ENCODE measurements at regions not wholly inside any gene's neighbourhood (a gene's known extent, or its start where the extent isn't known, plus 50 kb on each side); places are given as distances from the start of the nearest gene placed in this dataset.
"Not testable (repeated sequence)": the region's sequence is repeated elsewhere in the genome, so short reads cannot be mapped to it uniquely, and the experiment has no call there.

DNA sequence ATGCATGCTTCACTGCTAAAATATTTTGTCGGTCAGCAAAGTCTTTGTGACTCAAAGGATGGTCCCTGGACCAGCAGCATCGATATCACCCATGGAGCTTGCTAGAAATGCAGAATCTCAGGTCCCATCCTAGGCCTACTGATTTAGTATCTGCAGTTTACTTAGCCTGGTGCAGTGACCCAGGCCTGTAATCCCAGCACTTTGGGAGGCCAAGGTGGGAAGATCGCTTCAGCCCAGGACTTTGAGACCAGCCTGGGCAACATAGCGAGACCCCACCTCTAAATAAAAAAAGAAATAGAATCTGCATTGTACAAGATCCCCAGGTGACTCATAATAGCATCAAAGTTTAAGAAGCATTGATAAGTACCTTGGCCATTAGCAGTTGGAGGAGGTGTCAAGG, 248.7 kb downstream of the CD83 start:
- no peak for DNase-seq (ENCODE audit: low spot score)

DNA sequence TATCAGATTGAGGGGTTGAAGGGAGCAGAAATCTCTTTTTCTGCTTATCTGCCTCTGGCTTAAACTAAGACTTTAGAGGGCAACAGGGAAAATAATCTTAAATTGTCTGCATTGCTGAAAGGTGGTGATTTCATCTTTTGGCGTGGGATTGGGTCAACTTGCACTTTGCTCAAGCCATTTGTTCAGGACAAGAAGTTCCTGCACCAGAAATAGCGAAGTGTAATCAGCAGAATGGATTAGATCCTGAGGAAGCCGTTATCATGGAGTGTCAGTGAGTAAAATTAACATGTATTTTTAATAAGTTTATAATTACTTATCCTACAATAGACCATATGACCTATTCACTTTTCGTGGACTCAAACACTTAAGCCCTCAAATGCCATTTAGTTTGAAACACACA, 249.3 kb downstream of the CD83 start:
- no peak for DNase-seq (ENCODE audit: low spot score)

DNA sequence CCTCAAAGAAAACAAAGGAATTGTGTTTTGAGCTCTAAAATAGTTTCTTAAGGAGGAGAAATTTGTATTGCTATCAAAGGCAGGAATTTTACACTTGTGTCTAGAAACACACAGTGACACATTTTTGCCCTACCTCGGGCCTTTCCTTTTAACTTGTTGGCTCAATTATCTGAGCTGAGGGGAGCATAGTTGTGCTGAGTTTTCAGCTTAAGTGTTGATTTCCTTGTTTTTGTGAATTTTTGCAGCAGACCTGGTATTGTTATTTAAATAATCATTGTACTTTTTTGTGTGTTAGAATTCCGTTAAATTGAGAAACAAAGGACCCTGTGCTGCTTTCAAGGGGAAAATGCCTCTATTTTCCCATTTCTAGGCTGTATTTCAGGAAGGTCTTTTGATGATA, 249.7 kb downstream of the CD83 start:
- DNase-seq (ENCODE audit: low spot score): no peak

DNA sequence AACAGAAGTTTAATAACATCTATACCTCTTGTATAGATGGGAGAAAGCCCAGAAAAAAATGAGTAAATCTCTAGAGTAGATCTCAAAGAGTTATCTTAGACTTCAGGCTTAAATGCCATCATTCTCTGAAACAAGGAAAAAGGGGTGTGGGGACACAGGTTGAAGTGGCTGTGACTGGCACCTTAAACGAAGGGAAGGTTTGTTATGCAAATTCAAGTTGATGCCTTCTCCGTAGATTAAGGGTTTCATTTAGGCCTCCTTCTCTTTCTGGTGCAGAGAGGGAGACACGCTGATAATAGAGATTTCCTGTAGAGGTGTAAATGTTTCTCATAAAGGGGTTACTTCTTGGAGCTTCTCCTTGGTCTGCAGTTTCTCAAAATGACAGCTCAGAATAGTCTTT, 252.1 kb downstream of the CD83 start:
- DNase-seq (ENCODE audit: low spot score): no peak

DNA sequence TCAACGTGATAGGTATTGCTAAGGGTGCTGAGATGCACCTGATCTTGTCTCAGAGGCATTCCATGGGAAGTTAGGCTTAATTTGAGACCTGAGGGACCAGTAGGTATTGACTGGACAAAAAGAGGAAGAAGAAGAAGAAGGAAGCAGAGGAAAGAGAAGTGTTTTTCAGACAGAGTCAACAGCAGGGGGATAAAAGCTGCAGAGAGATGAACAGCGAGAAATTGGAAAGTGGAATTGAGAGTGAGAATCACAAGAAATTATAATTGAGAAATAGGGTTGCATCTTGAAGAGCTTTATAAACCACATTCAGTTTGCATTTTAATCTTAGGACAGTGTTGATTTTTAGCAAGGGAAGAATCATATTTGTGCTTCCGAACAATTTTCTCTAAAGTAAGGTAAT, 254.0 kb downstream of the CD83 start:
- no peak for DNase-seq (ENCODE audit: low spot score)

DNA sequence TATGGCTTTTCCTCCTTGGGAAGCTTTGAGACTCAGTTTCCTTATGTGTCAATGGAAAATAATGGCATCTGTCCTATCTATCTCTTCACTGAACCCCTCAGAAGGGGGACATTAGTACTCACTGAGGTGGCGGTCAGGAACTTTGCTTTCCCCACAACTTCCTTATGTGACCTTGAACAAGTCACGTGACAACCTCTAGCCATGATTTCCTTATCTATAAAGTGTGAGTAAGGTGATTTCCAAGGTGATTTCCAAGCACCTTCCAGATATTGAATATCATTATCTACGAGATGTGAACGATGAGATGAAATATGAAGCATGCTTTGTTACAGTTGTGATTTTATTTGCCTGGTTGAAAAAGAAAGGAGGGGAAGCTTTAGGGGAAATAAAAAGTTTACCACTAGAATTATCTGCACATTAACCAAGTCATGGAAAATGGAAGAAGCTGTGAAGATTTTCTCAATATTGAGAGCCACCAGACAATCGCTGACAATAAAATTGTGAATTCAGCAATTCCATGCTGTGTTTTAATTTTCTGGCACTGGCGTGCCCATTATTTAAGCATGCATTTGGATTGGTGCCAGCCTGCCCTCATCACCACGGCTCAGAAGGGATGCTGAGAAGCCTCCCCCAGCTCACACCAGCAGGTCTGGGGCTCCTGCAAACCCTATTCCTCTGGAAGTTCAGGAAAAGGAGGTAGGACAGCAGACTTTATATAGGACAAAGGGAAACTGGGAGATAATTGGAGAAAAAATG, 255.3 kb downstream of the CD83 start:
- no peak for DNase-seq (ENCODE audit: low spot score)

DNA sequence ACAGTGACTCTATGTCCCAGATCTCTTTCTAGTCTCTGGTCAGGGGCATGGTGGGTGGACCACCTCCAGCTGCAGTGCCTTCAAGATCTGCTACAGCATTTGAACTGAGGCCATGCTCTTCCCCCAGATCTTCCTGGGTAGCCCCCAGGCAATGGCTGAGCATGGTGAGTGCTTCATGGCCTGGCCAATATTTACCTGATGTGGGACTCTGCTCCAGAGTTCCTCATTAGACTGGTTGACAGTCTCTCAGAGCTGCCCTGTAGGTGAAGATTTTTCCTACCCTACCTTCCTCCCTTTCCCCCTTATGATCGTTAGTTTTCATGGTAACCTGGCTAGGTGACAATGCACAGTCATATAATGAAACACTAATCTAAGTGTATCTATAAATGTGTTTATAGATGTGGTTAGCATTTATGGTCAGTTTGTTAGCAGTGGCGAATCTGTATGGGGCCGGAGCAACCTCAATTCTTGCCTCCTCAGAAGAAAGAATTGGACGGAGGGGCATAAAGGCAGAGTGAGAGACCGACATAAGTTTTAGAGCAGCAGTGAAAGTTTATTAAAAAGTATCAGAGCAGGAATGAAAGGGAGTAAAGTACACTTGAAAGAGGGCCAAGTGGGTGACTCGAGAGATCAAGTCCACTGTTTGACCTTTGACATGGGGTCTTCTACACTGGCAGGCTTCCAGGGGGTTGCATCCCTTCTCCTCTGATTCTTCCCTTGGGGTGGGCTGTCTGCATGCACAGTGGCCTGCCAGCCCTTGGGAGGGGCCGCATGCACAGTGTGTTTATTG, 256.3 kb downstream of the CD83 start:
- no peak for DNase-seq (ENCODE audit: low spot score)

DNA sequence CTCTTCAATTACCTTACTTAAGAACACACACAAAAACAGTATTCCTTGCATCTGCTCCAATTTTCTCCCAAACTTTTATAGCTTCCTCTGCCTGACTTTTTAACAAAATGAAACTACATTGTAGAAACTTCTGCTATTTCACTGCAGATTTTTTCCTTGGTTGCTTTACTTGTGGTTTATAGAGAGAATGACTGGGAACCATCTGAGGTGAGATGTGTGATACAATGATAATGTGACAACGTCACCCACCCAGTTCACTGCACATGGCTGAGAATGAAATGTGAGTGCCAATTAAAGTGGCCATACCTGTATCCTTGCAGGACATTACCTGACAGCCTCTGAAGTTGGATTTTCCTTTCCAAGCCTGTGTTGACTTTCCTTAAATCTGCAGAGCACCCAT, 258.4 kb downstream of the CD83 start:
- DNase-seq (ENCODE audit: low spot score): no peak

DNA sequence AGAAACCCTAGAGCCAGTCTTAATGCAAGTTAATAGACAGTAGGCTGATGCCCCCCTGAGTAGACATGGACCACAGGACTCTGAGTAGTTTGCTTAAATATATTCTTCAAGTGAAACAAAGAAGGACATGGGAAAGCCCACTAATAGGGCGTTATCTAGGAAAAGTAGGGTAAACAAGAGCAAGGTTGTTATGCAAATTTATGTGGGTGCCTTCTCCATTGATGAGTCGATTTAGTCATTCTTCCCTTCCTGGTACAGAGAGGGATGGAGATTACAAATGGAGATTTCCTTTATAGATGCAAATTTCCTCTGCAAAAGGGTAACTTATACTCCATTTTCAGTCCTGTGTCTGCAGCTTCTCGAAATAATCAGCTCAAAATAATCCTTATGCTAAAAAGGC, 262.0 kb downstream of the CD83 start:
- DNase-seq (ENCODE audit: low spot score): no peak

DNA sequence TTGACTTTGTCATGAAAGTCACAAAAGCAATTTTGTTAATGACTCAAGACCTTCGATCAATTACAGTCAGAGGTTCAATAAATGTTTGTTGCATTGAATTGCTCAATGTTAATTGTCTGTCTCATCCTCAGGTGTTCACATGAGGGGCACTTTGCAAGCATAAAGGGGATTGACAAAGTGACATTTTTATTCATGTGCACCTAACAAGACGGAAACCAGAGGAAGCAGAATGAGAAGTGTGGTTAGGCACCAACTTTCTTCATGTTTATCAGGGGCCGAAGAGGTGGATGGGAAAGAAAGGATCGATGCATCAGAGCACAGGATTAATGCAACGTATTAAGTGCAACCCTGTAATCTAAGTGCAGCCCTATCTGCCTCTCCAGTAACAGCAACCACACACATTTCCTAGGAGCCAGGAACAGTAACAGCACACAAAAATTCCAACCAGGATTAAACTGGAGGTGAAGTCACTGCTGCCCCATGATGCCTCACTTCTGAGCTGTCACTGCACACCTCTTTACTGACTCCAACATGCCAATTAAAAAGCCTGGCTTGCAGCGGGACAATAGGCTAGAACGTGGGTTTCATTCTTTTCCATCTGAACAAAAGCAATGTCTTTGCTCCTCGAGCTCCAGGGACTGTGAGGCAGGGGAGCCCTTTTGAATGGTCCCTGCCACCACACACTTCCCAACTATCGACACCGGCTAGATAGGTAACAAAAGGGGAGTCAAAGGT, 262.7 kb downstream of the CD83 start:
- DNase-seq (ENCODE audit: low spot score): no peak

DNA sequence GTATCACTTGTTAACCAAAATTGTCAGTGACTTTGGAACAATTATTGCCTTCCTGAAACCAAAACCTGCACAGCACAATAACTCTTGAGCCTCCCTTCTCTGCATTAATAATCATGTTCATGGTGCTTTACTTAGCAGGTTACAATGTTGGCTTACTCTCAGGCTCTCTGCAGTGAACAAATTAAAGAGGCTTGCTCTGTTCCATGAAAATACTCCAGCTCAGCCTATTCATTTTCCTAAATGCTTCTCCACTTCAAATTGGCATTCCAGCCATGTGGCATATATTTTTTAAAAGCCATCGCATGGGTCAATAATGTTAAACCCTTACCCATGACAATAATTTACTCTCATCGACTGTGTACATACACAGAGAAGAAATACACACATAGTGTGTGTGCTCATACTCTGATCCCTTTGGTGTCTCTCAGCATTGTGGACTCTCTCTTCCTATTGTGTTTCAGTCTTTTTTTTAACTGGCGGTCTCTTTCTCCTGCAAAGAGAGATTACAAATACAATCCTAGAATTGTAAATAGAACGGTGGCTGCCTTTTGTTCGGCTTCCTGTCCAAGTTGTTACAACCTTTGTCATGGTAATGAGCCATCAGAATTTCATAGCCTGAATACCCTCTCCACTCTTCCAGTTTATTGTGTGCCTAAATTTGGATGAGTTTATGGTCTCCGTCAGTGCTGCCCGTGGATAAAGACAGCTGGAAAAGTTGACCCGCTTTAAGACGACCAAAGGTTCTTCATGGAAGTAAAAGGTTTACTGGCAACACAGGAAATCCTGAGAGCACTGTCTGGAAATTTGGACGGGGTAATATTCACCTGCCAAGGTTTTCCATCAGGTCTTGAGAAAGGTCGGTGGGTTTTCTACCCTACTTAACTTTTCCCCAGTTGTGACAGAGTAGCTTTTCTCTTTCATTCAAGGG, 263.6 kb downstream of the CD83 start:
- no peak for DNase-seq (ENCODE audit: low spot score)

DNA sequence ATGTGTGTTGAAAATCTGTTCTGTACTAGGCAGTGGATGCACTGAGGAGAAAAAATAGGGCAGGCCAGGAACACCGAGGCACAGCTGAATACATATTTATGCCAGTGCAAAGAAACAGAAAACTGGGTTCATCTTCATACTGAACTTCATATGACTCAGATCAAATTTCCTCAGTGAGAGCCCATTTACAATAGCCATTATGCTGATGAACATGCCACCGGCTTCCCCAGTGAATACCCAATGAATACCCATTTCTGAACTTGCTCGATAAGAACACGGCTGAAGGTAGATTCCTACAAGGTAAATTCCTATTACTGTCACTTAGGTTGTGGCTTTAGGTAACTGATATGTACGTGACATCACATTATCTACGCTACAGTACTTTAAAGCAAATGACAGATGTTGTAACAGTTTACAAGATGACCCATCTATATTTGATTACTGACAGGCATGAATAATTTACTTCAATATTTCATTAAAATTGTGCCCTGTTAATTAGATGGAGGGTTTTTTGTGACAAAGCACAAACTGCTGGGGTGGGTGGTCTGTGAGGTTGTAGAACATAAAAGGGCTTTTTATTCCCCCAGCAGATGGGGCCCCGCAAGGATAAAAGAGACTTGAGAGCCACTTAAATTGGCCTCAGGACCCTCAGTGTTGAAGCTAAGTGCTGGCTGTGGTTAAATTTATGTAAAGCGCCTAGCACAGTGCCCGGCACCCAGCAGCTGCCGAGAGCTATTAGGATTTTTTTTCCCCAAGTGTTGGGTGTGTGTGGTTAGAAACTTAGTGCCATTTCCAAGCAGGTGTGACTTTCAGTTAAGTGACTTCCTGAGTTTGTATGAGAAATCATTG, 264.5 kb downstream of the CD83 start:
- DNase-seq (ENCODE audit: low spot score): no peak

DNA sequence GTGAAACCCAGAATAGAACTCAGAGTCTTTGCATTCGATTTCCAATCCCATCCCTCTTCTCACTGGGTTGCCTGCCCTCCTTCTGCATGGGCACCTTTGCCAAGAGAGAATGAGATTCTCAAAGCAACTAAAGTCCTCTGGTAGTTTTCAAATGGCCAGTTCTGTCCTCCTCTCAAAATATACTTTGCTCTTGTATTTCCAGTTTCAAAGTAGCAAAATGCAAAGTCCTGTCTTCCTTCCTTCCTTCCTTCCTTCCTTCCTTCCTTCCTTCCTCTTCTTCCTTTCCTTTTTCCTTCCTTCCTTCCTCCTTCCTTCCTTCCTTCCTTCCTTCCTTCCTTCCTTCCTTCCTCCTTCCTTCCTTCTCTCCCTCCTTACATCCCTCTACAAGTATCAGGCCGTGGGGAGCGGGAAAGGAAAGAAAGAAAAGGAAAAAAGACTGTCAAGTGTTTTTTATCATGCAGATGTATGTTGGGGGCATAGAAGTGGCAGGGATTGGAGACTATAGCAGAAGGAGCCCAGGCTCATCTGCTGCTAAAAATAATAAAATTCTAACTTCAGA, 265.2 kb downstream of the CD83 start:
- DNase-seq (ENCODE audit: low spot score): no peak

DNA sequence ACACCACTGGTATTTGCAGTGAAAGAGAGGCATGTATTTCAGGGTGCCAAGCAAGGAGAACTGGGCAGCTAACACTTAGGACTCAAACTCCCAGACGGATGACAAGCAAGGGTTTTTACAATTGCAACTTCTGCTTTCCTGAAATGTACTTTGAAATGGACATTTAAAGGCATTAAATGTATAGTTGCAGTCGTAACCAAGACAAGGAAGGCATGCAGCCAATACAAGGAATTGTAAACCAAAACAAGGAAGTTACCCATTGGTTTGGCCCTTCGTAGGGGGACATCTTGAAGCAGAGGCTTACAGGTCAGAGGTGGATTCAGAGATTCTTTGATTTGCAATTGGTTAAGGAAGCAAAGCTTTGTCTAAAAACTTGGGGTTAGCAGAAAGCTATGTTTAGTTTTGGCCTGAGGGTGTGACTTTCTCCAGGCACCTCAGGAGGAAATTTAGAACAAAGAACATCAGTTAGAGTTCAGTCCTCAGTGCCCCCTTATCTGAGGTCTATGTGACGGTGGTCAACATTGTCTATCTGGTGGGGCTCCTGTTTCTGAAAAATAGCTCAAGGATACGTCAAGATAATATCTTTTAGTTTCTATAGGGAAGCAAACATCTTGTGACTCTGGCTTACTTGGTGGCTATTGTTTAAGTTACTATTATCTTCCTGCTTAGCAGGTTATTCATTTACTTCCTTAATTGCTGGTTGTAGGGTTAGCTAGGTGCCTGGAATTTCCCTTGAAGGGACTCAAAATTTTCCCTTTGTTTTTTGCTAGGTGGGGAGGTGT, 266.0 kb downstream of the CD83 start:
- no peak for DNase-seq (ENCODE audit: low spot score)

DNA sequence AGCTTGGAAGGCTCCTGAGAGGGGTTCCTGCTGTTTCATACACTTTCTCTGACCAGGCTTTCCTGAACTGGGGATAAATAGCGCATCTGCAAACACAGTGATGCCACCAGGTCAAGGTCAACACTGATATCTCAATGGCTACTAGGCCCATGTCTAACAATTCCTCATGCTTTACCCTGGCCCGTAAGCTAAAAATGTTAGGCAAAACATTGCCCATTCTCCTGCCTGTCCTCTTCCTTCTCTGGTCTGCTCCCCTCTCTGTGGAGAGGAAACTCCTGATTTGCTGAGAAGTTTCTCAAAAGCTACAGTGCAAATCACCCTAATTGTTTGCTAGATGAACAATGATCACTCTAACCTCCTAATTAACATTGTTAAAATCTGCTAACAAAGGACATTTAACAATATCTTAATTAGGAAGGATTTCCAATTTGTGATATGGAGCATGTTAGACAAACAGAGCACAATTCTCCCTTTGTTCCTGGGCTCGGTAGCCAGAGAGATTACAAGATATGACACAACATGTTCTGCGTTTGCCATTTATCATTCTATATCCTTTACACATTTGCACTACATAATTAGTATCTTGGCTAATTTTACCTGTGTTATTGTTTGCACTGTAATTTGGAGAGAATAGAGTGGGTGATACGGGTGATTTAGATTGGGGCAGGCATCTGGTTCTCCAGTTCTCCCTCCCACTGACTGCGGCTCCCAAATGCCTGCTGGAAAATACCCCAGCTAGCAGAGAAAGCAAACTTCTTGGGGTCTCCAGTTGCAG, 266.8 kb downstream of the CD83 start:
- DNase-seq (ENCODE audit: low spot score): no peak

DNA sequence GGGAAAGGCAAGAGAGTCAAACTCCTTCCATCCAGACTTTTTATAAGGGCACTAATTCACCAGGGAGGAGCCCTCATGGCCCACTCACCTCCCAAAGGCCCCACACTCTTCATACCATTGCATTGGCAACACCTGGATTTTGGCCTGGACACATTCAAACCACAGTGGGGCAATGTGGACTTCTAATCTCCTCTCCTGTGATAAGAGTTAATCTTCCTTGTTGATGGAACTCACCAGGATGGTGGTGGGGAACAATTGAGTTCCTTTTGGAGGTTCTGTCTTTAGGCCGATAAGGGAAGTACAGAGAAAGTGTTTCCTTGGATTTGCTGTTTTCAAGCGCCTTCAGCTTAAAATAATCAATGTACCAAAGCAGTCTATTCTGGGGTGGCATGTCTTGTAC, 268.7 kb downstream of the CD83 start:
- no peak for DNase-seq (ENCODE audit: low spot score)

DNA sequence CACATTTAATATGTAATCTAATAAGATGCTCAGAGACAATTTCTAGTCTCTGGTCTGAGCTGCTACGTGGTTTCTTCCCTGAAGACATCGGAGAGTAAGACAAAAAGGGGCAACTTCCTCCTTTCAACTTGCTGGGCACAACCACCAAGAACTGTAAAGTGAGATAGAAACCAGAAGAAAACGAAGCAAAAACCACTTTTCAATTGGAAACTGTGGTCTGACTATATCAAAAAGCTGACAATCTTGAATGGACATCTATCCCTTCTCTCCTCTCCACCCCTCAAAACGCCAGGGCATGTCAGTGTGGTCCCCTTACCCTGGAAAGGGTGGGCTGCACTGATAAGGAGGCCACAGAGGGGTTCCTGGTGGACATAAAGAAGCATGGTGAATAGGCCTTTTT, 269.1 kb downstream of the CD83 start:
- DNase-seq (ENCODE audit: low spot score): no peak

DNA sequence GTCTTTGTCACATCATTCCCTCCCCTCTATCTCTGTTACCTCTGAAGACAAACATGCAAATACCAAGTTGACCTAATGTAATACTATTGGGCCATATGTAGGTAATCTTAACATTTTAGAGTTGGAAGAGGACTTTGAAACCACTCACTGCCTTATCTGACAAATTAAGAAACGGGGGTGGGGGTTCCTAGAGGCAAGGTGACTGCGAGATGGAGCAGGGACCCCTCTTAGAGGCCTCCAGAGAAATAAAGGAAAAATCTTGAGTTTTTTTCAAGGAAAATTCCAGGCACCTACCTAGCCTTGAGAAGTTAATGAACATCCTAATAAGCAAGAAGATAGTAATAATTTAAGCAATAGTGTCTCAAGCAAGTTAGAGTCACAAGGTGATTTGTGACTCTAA, 270.8 kb downstream of the CD83 start:
- no peak for DNase-seq (ENCODE audit: low spot score)

DNA sequence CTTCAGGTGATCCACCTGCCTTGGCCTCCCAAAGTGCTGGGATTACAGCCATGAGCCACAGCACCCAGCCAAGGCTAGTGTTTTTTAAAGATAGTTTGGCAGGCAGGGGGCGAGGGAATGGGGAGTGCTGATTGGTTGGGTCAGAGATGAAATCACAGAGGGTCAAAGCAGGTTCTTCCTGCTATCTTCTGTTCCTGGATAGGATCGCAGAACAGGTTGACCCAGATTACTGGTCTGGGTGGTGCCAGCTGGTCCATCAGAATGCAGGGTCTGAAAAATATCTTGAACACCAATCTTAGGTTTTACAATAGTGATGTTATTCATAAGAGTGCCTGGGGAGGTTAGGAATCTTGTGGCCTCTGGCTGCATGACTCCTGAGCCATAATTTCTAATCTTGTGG, 272.2 kb downstream of the CD83 start:
- DNase-seq (ENCODE audit: low spot score): not testable (repeated sequence)

Measured in AG08396 (cell line).